Stomach (tissue), 8 donors: ENCODE measurements at regions not wholly inside any gene's neighbourhood (a gene's known extent, or its start where the extent isn't known, plus 50 kb on each side); places are given as distances from the start of the nearest gene placed in this dataset.

Experiments
- DNase-seq, 2 donors: peaks; one replicate each; pipeline versions ENCODE4 v3.0.0 to v3.0.0-alpha.2; 2013 to 2019
- H3K27ac ChIP-seq, 5 donors: fragments of 200-600 bp in 4 of 5; sonication (generic) in 4 of 5; one replicate each; pipeline ENCODE4 v1.5.1; 2013 to 2019; ENCODE audit warnings: mild to moderate bottlenecking in 1 of 5, moderate library complexity in 1 of 5
- H3K27me3 ChIP-seq, 3 donors: fragments of 200-600 bp; sonication (generic); one replicate each; pipeline ENCODE4 v1.5.1; 2017 to 2019; ENCODE audit warnings: mixed run types in 1 of 3
- H3K36me3 ChIP-seq, 4 donors: fragments of 200-600 bp; sonication (generic); 1 replicate in 3 of 4; 2 replicates in 1 of 4; pipeline ENCODE4 v1.5.1; 2016 to 2019
- H3K4me1 ChIP-seq, 4 donors: fragments of 200-600 bp; sonication (generic); one replicate each; pipeline ENCODE4 v1.5.1; 2016 to 2019
- H3K4me3 ChIP-seq, 4 donors: fragments of 200-600 bp; sonication (generic) in 3 of 4; one replicate each; pipeline ENCODE4 v1.5.1; 2016 to 2019; ENCODE audit warnings: mild to moderate bottlenecking in 1 of 4
- H3K9me3 ChIP-seq, 4 donors: fragments of 200-600 bp; sonication (generic); one replicate each; pipeline ENCODE4 v1.5.1; 2016 to 2019
- CTCF ChIP-seq, 7 experiments: fragments of 450-650 bp in 4 of 7; fragments of 200-600 bp in 3 of 7; sonication (generic) in 3 of 7; IDR thresholded peaks; one replicate each; pipeline ENCODE4 v1.5.1; 2016 to 2019; ENCODE audit warnings: antibody characterized with exemption in 7 of 7, control low read depth in 2 of 7, mild to moderate bottlenecking in 1 of 7
- EP300 ChIP-seq: sonication (generic); formaldehyde crosslinking; IDR thresholded peaks from one replicate; pipeline ENCODE4 v1.6.1; 2017; ENCODE audit warnings: antibody characterized with exemption
- POLR2A ChIP-seq, 4 donors: fragments of 450-650 bp; IDR thresholded peaks; one replicate each; pipeline ENCODE4 v1.6.1; 2016; ENCODE audit warnings: antibody characterized with exemption in 4 of 4, control low read depth in 2 of 4, mild to moderate bottlenecking in 1 of 4, moderate library complexity in 1 of 4
- POLR2AphosphoS5 ChIP-seq, 3 donors: sonication (generic); formaldehyde crosslinking; IDR thresholded peaks; one replicate each; pipeline ENCODE4 v1.6.1; 2016; ENCODE audit warnings: antibody characterized with exemption in 3 of 3
- WGBS, 5 donors: extraction: QIAGEN DNeasy Blood & Tissue Kit in 3 of 5; methylation state at CpG; one replicate each; pipeline versions ENCODE4 v1.1.5 to v1.1.7; 2013 to 2018; 5-methylcytosine and 5-hydroxymethylcytosine counted together
- intact Hi-C: fragments of 100-400 bp; cut with DNase I; formaldehyde crosslinking; loops from one replicate; pipeline ENCODE4 v1.15.1; 2023; ENCODE audit warnings: low total_unique reads
- small RNA-seq, 4 donors: library from RNA; depleted of rRNA; stranded (forward); fragments of <200 nt; gene quantifications; one replicate each; pipeline ENCODE3, GENCODE V24; 2016
- donor health status: healthy with polysubstance abuse.
- donor health status: Bipolar disorder and iron deficiency.
- donor health status: healthy.

GRCh38 chr2:223542501-223542900, 59.7 kb downstream of the SCG2 start:
- 84 to 92% (median 89%) methylated on average over 7 of the region's 7 CpGs for WGBS, 5 donors
- Histone ChIP-seq H3K27me3 (no peaks in the 10 kb centered on the region), H3K36me3 (no peaks in the 10 kb centered on the region), H3K4me1 (peaks cover 0 to 19% (median 12%) of the 10 kb centered on the region in 4 donors), H3K4me3 (no peak overlapping the region), H3K9me3 (no peaks in the 10 kb centered on the region), H3K27ac (no peak overlapping the region)
- DNase-seq = no peak
- intact Hi-C loops = no loop called here
- TF ChIP-seq CTCF (IDR thresholded peaks at IDR 0.05) (no peak), POLR2AphosphoS5 (IDR thresholded peaks at IDR 0.05) (no peak), POLR2A (IDR thresholded peaks at IDR 0.05) (no peak), EP300 (no peak)

- intact Hi-C loops = no loop called here
- no peaks in the 10 kb centered on the region for H3K4me1 ChIP-seq
- no peak for DNase-seq
- no peaks in the 10 kb centered on the region for H3K27me3 ChIP-seq
- TF ChIP-seq POLR2AphosphoS5 (IDR thresholded peaks at IDR 0.05) = no peak
- no peak for TF ChIP-seq CTCF (IDR thresholded peaks at IDR 0.05)
- no peak for TF ChIP-seq POLR2A (IDR thresholded peaks at IDR 0.05)
- no peak for TF ChIP-seq EP300
- no peak overlapping the region for H3K4me3 ChIP-seq
- no peak overlapping the region for H3K27ac ChIP-seq
- WGBS, 5 donors = 38 to 53% (median 42%) methylated on average over 2 of the region's 2 CpGs
- H3K9me3 ChIP-seq = no peaks in the 10 kb centered on the region
- no peaks in the 10 kb centered on the region for H3K36me3 ChIP-seq
These were observed 56.8 kb downstream of the SCG2 start for GRCh38 chr2:223545406-223545805.

- Histone ChIP-seq H3K4me1 (no peaks in the 10 kb centered on the region), H3K9me3 (no peaks in the 10 kb centered on the region), H3K36me3 (no peaks in the 10 kb centered on the region), H3K4me3 (no peak overlapping the region), H3K27me3 (no peaks in the 10 kb centered on the region), H3K27ac (no peak overlapping the region)
- peak in 1 of 2 donors; percentile 16 for DNase-seq
- intact Hi-C loops = no loop called here
- no peak for TF ChIP-seq POLR2A (IDR thresholded peaks at IDR 0.05)
- no peak for TF ChIP-seq CTCF (IDR thresholded peaks at IDR 0.05)
- no peak for TF ChIP-seq POLR2AphosphoS5 (IDR thresholded peaks at IDR 0.05)
- no peak for TF ChIP-seq EP300
- 14 to 51% (median 32%) methylated on average over 2 of the region's 2 CpGs for WGBS, 5 donors
These were observed 56.3 kb downstream of the SCG2 start for GRCh38 chr2:223545830-223546229.

Small RNAs in the stretch of these regions (small RNA-seq; reads per million reads assigned to genes)
- 0 reads per million in 4 donors for gene HIGD1AP4
- 0 reads per million in 4 donors for gene RN7SL807P
